ENCODE measurements at regions not wholly inside any gene's neighbourhood (a gene's known extent, or its start where the extent isn't known, plus 50 kb on each side); places are given as distances from the start of the nearest gene placed in this dataset.

GRCh38 chr19:30284885-30285284 is 87.3 kb upstream of the ZNF536 start:
- TF ChIP-seq CTCF (IDR thresholded peaks at IDR 0.05; ENCODE audit: low read length) (no peak), EZH2 (optimal IDR thresholded peaks at IDR 0.05; ENCODE audit: low read depth, low read length) (no peak), EZH2phosphoT487 (IDR thresholded peaks at IDR 0.05; ENCODE audit: low read length) (no peak)

Measured in MM.1S (cell line).